ENCODE measurements at regions not wholly inside any gene's neighbourhood (a gene's known extent, or its start where the extent isn't known, plus 50 kb on each side); places are given as distances from the start of the nearest gene placed in this dataset.

DNA sequence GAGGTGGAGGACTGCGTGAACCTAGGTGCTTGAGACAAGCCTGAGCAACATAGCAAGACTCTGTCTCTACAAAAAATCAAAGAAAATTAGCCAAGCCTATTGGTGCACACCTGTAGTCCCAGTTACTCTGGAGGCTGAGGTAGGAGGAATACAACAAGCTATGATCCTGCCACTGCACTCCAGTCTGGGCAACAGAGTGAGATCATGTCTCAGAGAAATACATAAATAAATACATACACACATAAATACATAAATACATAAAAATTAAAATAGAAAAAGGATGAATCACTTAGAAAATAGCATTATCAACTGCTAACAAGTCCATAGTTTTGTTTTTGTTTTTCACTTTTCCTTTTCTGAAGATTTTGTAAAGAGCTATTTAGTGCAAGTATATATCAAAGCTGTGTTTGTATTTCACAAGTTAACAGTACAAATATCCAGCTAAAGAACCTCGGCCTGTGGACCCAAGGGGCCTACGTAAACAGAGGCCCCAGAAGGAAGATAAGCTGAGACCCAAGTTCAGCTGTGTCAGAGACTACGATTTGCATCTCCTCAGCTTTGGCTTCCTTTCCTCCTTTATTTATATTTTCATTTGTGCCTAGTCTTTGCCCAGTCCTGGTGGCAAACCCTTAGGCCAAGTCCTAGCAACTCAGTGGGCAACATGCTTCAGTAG lies 67.1 kb upstream of the ROBO2 start:
- no peak for DNase-seq (ENCODE audit: low spot score)

- no peak for DNase-seq (ENCODE audit: low spot score)
These were observed 62.9 kb upstream of the ROBO2 start for GRCh38 chr3:76976996-76977395.

DNA sequence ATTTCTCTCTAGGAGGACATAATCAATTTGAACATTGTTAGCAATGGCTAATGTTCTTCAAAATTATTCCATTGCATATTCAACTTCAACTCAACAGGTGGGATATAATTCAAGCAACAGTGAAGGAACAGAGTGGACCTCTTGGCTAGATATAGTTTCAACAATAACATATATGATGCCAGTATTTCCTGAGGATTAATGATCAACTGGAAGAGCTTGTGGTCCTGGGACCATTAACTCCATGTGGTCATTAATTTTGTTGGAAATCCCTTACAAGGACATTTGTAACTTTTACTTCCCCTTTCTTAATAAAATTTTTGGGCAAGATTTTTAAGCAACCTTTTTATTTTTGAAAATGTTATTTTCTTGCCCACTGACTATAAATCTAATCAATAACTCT lies 54.3 kb upstream of the ROBO2 start:
- DNase-seq (ENCODE audit: low spot score): no peak

DNA sequence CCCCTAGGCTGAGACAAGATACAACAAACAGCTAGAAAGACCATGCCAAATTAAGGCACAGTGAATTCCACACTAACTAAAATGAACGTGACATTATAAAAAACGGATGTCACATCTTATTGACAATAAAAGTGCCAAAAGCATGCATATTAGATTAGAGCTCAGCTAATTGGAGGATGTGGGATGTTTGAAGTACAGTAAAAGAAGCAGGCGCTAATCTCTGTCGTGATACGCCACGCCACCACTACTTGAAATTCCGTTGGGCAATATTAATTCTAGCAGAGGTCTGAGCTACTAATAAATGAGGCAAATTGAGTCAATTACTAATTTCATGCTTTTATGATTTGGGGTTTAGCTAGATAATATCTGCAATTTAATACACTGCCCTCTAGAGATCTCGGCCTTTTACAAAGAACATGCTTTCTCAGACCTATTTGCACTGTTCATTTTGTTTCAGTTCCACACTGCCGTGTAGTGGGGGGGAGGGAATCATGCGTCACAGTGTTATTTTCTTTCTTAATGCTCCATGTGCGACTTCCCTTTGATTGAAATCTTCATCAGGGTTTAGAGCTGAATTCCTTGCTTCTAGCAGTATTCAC lies 52.9 kb upstream of the ROBO2 start:
- DNase-seq (ENCODE audit: low spot score): no peak

Data from HuH-7.5 (cell line).